ENCODE measurements at regions not wholly inside any gene's neighbourhood (a gene's known extent, or its start where the extent isn't known, plus 50 kb on each side); places are given as distances from the start of the nearest gene placed in this dataset.

DNA sequence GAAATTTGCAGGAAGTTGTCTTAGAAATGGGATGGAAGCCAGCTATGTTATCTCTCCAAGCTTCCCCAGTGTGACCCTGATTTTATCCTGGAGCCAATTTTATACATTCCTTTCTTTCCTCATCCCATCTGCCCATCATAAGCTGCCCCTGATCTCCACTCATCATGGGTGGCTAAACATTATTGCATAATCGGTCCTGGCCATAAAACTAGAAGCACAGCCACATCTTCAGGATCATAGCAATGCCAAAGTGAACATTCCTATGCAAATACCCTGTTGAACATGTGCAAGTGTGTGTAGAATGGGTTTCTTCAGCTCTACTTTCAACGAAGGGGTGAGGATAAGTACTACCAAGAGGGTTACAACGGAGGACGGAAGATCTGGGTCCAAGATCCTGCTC lies 50.6 kb upstream of the COG2 start:
- no peak for DNase-seq

DNA sequence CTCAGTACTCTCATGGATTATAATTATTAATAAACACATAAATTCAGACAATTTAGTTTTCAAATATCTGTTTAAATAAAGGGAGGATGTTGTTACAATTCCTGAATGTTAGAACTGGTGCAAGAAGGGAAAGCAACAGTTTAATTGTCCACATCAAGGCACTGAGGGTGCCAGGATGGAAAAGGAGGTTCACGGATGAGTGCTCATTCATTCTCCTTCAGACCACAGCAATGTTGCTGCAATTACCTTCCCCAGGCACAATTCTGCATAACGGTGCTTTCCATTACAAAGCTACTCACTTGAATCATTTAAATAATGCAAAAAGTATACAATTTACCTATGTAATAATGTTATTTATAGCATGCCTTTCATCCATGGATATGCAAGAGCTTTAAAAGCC lies 52.3 kb upstream of the COG2 start:
- no peak for DNase-seq

DNA sequence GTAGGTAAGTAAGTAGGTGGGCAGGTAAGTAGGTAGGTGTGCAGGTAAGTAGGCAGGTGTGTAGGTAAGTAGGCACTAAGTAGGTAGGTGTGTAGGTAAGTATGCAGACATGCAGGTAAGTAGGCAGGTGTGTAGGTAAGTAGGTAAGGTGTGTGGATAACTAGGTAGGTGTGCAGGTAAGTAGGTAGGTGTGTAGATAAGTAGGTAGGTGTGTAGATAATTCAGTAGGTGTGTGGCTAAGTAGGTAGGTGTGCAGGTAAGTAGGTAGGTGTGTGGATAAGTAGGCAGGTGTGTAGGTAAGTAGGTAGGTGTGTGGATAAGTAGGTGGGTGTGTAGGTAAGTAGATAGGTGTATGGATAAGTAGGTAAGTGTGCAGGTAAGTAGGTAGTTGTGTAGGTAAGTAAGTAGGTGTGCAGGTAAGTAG lies 53.9 kb upstream of the COG2 start:
- no peak for DNase-seq

DNA sequence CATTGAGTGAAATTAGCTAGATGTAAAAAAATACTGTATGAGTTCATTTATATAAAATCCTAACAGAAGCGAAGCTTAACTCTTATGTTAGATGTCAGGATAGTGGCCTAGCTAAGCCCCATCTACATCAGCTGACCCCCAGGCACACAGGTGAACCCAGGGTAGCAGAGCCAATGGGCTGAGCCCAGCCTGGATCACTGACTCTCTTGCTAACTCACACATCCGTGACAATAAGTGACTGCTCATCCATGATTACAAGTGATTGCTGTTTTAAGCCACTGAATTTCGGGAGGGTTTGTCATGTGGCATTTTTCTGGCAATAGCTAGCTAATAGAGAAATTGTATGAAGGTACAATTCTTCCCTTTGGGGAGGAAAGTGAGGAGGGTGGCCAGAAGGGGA lies 55.2 kb upstream of the COG2 start:
- no peak for DNase-seq

DNA sequence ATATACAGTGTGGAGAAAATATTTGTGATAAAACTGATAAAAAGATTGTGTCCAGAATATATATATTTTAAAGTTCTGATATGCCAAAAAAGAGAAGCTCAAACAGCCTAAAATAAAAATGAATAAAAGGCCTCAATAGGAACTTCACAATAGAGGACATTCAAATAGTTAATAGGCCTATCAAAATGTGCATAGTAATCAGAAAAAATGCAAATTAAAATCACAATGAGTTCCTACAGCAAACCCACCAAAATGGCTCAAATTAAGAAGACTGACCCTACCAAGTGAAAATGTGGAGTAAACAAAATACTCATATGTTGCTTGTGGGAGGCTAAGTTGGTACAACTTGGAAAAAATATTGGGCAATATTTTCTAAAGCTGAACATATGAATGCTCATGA lies 57.6 kb upstream of the COG2 start:
- DNase-seq, result no peak

DNA sequence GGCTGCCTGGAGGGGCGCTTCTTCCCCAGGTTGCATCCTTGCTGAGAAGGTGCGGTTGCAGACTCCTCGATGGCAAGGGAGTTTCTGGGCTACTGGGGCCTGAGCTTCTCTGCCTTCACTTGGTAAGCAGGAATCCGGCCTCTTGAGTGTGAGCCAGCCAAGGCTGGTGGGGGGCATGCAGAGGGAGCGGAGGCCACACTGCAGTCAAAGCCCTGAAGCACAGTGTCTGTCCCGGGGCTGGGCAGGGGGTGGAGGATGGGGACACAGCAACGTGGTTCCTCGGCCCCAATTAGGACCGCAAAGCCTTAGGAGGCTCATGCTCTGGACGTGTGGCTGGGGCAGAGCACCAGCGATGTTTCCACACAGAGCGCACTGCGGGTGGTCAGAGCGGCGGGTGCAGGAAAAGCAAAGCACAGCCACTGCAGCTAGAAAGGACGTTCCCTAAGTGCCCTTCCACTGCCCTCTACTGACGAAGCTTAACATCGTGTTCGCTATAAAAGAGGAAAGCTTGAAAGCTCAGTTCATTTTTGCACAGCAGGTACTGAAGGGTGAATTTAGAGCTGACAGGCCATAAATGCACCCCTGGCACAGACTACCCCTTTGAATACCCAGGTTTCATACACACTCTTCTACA lies 60.7 kb upstream of the COG2 start:
- DNase-seq, result no peak

DNA sequence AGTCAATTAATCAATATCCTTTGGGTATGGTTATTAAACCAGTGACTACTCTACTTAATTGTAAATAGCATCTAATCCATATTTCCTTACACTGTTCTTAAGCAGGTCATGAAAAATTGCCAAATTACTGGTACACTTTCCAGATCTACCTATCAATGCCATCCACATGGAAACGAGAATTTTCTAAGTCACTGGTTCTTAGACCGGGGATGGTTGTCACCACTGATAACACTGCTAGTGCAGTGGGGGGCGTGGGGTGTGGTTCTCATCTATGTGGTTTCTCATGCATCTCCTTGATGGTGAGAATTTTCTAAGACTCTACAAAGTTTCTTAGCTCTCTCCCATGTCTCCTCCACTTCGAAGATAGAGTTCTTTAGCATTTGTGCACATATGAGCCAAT lies 63.7 kb upstream of the COG2 start:
- no peak for DNase-seq

DNA sequence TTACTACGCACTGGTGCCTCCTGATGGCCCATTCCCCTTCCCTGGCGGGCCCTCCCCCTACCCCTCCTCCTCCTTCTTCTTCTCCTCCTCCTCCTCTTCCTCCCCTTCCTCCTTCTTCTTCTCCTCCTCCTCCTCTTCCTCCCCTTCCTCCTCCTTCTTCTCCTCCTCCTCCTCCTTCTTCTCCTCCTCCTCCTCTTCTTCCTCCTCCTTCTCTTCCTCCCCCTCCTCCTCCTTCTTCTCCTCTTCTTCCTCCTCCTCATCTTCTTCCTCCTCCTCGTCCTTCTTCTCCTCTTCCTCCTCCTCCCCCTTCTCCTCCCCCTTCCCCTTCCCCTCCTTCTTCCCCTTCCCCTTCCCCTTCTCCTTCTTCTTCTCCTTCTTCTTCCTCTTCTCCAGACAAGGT lies 64.7 kb upstream of the COG2 start:
- DNase-seq, result no peak

DNA sequence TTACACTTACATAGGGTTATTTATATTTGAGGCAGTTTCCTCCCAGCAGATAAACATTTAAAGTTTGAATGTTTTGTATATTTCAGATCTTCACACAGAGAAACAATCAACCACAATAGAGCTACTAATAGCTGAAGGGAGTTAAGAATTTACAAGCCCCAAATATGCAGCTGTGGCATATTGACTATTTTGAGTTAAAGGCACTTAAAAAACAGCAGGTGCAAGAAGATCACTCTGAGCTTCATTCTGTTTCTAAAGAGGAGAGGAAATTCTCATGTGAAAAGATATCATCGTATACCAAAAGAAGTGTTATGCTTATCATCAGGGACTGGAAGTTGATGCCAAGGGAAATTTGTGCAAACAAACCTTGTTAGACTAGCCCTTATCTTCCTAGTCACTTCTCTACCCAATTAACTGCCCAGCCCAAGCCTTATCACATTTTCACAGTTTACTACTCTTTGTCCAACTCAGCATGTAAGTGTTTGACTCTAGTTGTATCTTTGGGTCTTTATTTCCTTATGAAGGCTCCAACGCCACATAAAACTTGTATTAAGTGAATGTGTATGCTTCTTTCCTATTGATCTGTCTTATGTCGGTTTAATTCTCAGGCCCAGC lies 66.3 kb upstream of the COG2 start:
- DNase-seq, result no peak

DNA sequence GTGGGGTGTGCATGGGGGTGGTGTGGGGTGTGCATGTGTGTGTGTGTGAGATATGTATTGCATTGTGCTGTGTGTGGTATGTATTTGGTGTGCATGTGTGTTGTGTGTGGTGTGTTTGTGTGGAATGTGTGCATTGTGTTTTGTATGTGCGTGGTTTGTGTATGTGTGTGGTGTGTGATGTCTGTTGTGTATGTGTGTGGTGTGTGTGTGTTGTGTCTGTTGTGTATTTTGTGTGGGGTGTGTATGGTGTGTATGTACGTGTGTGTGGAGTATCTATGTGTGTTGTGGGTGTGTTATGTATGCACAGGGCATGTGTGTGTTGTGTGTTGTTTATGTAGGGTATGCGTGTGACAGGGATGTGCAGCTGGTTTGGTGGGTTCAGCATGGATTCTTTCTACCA lies 67.8 kb upstream of the COG2 start:
- DNase-seq, result no peak

DNA sequence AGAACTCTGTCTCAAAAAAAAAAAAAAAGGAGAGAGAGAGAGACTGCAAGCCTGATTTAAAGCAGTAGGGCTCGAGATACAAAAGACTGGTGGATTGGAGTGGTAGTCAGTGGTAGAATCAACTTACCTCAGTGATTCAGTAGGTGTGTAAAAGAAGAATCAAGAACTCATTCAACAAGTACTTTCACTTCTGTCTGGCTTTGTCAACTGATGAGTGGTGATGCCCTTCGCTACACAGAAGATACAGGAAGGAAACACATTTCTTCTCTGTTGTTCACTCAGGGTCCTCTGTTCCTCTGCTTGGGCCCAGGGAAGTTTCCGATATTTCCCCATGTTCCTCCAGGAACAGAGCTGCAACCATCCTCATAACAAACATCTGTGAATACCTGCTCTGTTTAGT lies 68.6 kb upstream of the COG2 start:
- no peak for DNase-seq

DNA sequence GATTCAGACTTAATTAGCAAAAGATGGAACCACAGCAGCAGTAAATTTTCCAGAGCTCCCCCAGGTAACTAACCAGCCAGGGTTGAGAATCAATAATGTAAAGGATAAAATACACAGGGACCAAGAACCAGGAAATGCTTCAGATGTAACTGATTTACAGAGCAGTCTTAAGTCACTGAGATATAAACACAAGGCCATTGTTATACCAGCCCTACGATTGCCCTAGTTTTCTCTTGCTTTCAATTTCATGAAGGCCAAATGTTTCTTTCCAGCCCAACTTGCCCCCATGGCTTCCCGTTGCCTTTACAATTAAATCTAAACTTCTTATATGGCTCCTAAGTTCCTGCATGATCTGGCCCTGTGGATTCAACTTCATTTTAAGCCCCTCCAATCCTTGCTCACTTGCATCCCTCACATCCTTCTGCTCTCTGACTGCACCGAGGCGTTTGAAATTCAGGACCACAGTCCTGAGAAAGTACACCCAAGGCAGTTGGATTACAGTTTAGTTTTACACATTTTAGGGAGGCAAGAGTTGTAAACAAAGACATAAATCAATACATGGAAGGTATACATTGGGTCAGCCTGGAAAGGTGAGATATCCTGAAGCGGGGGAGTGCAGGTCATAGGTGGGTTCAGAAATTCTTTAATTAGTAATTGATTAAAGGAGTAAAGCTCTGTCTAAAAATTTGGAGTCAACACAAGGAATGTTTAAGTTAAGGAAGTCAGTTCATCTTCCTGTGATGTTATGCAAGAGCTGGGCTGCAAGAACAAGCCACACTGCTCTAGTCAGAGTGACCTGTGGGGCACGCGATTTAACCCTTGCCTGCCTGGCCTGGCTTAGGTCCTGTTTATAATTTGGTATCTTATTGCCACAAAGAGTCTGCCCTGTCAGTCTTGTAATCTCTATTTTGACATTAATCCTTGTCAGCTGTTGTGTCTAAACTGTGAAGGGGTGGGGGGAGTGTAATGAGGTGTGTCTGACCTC lies 69.9 kb upstream of the COG2 start:
- DNase-seq, result peak; percentile 50

DNA sequence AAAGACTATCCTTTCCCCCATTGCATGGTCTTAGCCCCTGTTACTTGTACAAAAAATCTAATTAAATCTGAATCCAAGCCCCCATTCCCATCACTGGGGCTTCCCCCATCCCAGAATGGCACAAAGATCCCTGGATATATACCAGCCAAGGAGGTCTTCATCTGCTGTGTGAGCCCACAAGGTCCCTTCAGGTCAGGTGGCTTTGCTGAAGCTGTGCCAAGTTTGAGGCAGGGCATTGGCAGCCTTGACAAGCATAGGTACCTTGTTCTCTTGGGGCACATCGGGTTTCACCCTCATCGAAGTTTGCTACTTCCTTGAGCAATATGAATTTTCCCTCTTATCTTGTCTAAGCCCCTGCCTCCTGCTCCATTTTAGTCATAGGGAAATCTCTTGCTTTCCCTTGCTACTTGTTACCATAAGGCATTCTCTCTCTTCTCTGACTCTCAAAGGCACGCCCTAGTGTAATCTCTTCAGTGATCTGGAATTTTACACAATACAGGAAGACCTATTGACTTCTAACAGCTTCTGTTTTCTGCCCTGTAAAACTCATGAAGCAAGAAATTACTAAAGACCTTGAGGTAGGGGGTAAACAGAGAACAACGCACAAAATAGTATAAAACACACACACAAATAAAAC lies 71.4 kb upstream of the COG2 start:
- no peak for DNase-seq

DNA sequence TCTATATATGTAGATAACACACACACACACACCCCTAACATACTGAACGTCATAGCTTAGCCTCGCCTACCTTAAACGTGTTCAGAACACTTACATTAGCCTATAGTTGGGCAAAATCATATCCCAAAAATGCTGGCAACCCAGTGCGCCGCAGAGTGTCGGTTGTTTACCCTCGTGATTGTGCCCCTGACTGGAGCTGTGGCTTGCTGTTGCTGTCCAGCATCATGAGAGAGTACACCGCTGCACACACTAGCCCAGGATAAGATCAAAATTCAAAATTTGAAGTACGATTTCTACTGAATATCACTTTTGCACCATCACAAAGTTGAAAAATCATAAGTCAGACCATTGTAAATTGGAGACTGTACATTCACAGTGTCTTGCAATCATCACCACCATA lies 73.1 kb upstream of the COG2 start:
- DNase-seq, result no peak

DNA sequence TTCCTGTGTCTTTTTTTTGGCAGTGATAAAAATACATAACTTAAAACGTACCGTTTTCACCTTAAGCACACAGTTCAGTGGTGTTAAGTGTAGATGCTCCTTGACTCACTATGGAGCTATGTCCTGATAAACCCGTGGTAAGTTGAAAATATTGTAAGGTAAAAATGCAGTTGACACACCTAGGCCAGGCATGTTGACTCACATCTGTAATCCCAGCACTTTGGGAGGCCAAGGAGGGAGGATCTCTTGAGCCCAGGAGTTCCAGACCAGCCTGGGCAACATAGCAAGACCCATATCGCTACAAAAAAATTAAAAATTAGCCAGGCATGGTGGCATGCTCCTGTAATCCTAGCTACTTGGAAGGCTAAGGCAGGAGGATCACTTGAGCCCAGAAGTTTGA lies 73.6 kb upstream of the COG2 start:
- no peak for DNase-seq

DNA sequence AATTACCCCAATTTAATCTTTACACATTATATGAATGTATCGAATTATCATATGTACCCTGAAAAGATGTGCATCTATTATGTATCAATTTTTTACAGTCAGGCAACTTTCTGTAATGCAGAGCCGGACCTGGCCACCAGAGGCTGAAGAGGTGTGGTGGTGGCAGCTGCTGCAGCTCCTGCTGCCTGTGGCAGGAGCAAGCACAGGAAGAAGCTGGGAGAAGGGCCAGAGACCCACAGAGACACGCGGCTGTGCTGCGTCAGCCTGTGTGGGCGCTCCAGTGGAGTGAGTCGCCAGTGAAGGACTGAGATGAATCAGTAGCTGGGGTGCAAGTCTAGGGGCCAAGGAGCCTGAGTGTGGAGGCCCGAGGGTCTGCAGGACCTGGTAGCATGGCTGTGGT lies 74.3 kb upstream of the COG2 start:
- DNase-seq, result no peak

DNA sequence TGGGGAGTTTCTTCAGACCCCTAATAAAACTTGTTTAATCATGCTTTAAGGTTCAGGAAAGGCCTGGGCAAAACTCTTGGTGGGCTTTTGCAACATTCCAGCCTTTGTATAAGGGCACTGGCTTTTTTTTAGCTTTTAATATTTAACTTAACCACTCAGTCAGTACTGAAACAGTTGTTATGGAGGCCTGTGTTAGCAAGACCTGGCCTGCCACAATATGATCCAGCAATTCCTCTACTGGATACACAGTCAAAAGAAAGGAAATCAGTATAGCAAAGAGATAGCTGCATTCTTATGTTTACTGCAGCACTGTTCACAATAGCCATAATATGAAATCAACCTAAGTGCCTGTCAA lies 75.1 kb upstream of the COG2 start:
- peak; percentile 30 for DNase-seq

DNA sequence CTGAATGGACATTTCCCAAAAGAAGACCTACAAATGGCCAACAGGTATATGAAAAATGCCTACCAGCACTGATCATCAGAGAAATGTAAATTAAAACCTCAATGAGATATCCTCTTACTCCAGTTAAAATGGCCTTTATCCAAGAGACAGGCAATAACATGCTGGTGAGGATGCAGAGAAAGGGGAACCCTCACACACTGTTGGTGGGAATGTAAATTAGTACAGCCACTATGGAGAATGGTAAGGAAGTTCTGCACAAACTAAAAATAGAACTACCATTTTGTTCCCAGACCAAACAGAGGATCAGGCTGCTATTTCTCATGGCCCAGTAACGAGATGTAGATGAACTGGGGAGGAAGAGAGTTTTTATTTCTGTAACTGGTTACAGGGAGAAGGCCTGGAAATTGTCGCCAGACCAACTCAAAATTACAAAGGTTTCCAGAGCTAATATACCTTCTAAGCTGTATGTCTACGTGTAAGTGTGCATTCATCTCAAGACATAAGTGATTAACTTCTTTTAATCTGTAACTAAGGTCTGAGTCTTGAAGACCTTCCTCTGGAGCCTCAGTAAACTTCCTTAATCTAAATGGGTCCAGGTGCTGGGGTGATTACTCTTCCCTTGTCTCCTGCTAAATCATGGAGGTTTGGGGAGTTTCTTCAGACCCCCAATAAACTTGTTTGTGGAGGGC lies 75.6 kb upstream of the COG2 start:
- peak; percentile 26 for DNase-seq

DNA sequence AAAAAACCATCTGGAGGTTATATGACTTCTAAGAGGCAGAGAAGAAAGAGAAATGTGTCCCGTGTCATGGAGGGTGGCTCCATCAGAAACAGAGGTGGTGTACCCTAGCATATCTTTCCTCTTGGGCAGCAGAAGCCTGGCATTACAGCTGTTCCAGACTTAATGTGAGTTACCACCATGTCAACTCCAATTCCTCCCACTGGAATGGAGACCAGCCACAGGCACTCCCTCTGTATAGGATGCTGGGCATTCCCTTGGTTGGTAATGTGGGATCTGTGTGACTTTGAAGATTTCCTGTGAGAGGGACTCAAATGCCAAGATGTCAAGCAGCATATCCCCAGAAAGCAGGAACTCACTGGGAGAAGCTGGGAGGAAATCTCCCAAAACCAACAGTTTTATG lies 77.1 kb upstream of the COG2 start:
- DNase-seq, result no peak

DNA sequence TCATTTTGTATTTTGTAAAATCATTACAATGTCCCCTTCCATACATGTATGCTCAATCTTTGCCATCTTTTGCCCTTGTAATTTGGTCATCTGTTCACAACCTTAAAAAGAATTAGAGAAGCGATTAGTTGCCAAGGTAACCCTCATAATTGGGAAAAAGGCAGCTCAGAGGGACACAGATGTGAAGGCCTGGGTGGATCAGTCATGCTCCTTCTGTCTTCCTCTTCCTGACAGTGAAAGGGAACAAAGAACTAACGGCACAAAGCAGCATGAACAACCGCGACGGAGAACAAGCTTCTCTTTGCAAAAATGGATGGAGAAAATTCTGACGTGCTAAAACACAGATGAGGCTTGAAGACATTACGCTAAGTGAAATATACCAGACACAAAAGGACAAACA lies 78.7 kb upstream of the COG2 start:
- DNase-seq, result no peak

DNA sequence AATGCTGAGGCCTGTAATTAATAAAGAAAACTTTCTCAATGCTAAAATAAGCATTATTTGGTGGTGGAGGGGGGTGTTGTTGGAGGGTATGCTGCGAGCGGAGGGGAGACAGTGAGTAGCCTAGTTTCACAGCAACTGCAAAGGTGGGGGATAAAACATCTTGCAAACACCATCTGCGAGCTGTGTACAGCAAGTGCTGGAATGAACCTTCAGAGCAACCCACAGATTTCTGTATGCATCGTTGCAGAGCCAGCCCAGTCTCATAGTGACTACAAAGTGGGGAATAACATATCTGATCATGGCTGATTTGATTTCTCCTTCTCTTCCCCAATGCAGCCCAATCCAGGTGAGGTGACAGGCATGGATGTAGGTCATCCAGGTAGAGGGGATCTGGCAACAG lies 80.7 kb upstream of the COG2 start:
- DNase-seq, result no peak

DNA sequence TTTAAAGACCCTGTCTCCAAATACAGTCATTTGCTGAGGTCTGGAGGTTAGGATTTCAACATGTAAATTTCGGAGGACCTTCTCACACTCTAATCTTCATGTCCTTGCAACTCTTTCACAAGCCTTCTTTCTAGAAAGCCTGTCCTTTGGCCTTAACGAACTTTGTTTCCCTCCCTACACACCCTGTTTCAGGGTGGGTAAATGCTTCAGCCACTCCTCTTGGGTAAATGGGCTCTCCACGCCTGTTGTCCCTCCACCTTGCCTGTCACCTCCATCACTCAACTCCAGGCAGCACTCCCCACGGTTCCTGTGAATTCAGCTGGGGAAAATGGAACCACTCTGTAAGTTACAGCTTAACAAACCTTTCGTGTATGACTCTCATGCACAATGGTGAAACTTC lies 84.0 kb upstream of the COG2 start:
- DNase-seq, result no peak

DNA sequence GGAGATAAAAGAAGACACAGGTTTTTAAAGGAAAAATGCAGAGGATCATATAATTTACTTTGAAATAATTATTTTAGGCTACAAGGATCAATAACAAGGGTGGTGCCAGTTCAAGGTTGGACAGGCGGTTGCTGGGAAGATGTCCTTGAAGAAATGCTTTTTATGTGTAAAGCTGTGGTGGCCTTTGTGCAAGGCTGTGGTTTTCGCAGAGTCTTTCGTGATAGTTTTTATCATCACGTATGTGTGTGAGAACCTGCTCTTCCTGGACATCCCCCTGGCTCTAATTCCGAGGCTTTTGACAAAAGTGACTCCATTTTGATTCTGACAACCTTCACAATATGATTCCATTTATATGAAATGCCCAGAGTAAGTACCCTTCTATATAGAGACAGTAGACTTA lies 85.8 kb upstream of the COG2 start:
- no peak for DNase-seq
